ENCODE measurements at regions not wholly inside any gene's neighbourhood (a gene's known extent, or its start where the extent isn't known, plus 50 kb on each side); places are given as distances from the start of the nearest gene placed in this dataset.

DNA sequence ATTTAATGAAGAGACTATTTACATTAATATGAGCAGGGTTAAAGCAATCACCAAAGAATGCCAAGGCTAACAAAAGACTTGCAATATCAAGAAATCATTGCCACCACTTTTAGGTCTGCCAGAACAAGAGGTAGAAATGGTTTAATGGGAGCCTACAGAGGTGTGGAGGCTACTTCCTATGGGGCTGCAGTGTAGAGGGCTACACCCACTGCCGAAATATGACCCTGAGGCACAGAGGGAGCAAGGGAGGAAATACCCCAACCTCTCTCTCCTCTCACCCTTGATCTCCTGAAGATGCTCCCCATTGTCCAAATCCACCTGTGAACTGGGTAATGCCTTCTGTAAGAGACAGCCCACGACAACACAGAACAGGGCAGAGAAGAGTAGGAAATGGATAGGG lies 315.4 kb downstream of the SMAD2 start:
- Histone ChIP-seq H3K9me3 (ENCODE audit: low read length) (no peaks in the 10 kb centered on the region), H3K36me3 (ENCODE audit: insufficient read depth, low read length) (no peaks in the 10 kb centered on the region), H2AFZ (ENCODE audit: low read length) (no peak overlapping the region), H3K4me3 (ENCODE audit: low read length) (no peak overlapping the region), H3K79me2 (ENCODE audit: low read length) (no peaks in the 10 kb centered on the region), H3K9me2 (replicated peaks; ENCODE audit: insufficient read depth, low read length) (no peaks in the 10 kb centered on the region), H3K27me3 (ENCODE audit: low read length) (no peaks in the 10 kb centered on the region), H4K20me1 (ENCODE audit: insufficient read depth, low read depth, low read length) (no peaks in the 10 kb centered on the region), H3K4me2 (ENCODE audit: low read depth, low read length, poor library complexity, severe bottlenecking) (no peak overlapping the region), H3K4me1 (ENCODE audit: low read length) (no peaks in the 10 kb centered on the region), H3K27ac (ENCODE audit: low read length) (no peak overlapping the region), H3K9ac (ENCODE audit: low read length) (no peak overlapping the region)
- DNase-seq: no peak

DNA sequence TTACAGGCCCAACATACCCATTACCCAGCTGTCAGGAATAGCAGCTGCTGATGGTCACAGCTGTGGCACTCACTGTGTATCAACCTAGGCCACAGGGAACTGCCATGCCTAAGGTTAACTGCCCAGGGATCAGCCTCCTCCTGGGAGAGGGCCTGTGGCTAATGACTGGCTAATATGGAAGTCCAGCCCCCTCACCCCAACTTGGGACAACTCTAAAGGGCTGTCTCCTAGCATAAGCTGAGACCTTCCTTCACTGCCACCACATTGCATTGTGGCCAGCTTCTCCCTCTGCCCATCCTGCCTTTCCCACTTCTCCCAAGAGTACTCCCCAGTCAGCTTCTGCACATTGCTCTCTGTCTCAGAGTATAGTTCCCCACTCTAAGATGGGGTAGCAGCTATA lies 316.5 kb downstream of the SMAD2 start:
- H4K20me1 ChIP-seq (ENCODE audit: insufficient read depth, low read depth, low read length): no peaks in the 10 kb centered on the region
- no peaks in the 10 kb centered on the region for H3K36me3 ChIP-seq (ENCODE audit: insufficient read depth, low read length)
- H3K9me2 ChIP-seq (replicated peaks; ENCODE audit: insufficient read depth, low read length): no peaks in the 10 kb centered on the region
- no peak overlapping the region for H3K4me3 ChIP-seq (ENCODE audit: low read length)
- H3K27ac ChIP-seq (ENCODE audit: low read length): no peak overlapping the region
- no peaks in the 10 kb centered on the region for H3K9me3 ChIP-seq (ENCODE audit: low read length)
- H3K4me2 ChIP-seq (ENCODE audit: low read depth, low read length, poor library complexity, severe bottlenecking): no peak overlapping the region
- H3K27me3 ChIP-seq (ENCODE audit: low read length): no peaks in the 10 kb centered on the region
- DNase-seq: no peak
- H3K9ac ChIP-seq (ENCODE audit: low read length): no peak overlapping the region
- H3K79me2 ChIP-seq (ENCODE audit: low read length): no peaks in the 10 kb centered on the region
- no peaks in the 10 kb centered on the region for H3K4me1 ChIP-seq (ENCODE audit: low read length)
- no peak overlapping the region for H2AFZ ChIP-seq (ENCODE audit: low read length)

- Histone ChIP-seq H4K20me1 (ENCODE audit: insufficient read depth, low read depth, low read length) (no peaks in the 10 kb centered on the region), H3K9me2 (replicated peaks; ENCODE audit: insufficient read depth, low read length) (no peaks in the 10 kb centered on the region), H3K9me3 (ENCODE audit: low read length) (no peaks in the 10 kb centered on the region), H3K36me3 (ENCODE audit: insufficient read depth, low read length) (no peaks in the 10 kb centered on the region), H3K79me2 (ENCODE audit: low read length) (no peaks in the 10 kb centered on the region), H3K27ac (ENCODE audit: low read length) (no peak overlapping the region), H3K4me1 (ENCODE audit: low read length) (no peaks in the 10 kb centered on the region), H3K4me3 (ENCODE audit: low read length) (no peak overlapping the region), H2AFZ (ENCODE audit: low read length) (no peak overlapping the region), H3K27me3 (ENCODE audit: low read length) (no peaks in the 10 kb centered on the region), H3K9ac (ENCODE audit: low read length) (no peak overlapping the region), H3K4me2 (ENCODE audit: low read depth, low read length, poor library complexity, severe bottlenecking) (no peak overlapping the region)
- no peak for DNase-seq
Observed at GRCh38 chr18:47611649-47612048, 318.8 kb downstream of the SMAD2 start.

GRCh38 chr18:47606526-47606925 lies 323.9 kb downstream of the SMAD2 start:
- DNase-seq: no peak
- H3K9ac ChIP-seq (ENCODE audit: low read length): no peak overlapping the region
- H3K4me1 ChIP-seq (ENCODE audit: low read length): peaks cover 6% of the 10 kb centered on the region
- no peaks in the 10 kb centered on the region for H4K20me1 ChIP-seq (ENCODE audit: insufficient read depth, low read depth, low read length)
- no peaks in the 10 kb centered on the region for H3K79me2 ChIP-seq (ENCODE audit: low read length)
- no peak overlapping the region for H3K27ac ChIP-seq (ENCODE audit: low read length)
- no peaks in the 10 kb centered on the region for H3K27me3 ChIP-seq (ENCODE audit: low read length)
- H3K4me2 ChIP-seq (ENCODE audit: low read depth, low read length, poor library complexity, severe bottlenecking): no peak overlapping the region
- H3K9me3 ChIP-seq (ENCODE audit: low read length): no peaks in the 10 kb centered on the region
- H2AFZ ChIP-seq (ENCODE audit: low read length): no peak overlapping the region
- H3K36me3 ChIP-seq (ENCODE audit: insufficient read depth, low read length): no peaks in the 10 kb centered on the region
- H3K9me2 ChIP-seq (replicated peaks; ENCODE audit: insufficient read depth, low read length): no peaks in the 10 kb centered on the region
- H3K4me3 ChIP-seq (ENCODE audit: low read length): no peak overlapping the region

DNA sequence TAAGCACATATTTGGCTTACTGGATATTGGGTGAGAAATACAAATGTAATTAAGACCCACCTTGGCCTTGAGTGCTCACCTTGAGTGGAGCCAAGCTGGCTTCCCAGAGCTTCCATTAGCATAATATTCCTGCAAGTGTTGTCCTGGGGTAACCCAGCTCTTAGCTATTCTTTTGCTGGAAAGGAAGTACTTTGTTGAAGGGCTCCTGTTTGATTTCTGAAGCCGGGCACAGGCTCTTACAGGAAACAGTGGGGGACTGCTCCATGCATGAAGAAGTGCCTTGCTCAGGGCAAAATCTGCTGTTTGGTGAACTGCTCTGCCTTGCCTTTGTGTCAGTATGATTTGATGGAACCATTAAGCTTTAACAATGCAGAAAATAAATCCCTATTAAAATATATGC lies 325.4 kb downstream of the SMAD2 start:
- Histone ChIP-seq H3K9me2 (replicated peaks; ENCODE audit: insufficient read depth, low read length) (no peaks in the 10 kb centered on the region), H3K9me3 (ENCODE audit: low read length) (no peaks in the 10 kb centered on the region), H3K27ac (ENCODE audit: low read length) (no peak overlapping the region), H3K9ac (ENCODE audit: low read length) (no peak overlapping the region), H3K79me2 (ENCODE audit: low read length) (no peaks in the 10 kb centered on the region), H3K36me3 (ENCODE audit: insufficient read depth, low read length) (no peaks in the 10 kb centered on the region), H3K4me2 (ENCODE audit: low read depth, low read length, poor library complexity, severe bottlenecking) (no peak overlapping the region), H3K4me1 (ENCODE audit: low read length) (peaks cover 6% of the 10 kb centered on the region), H4K20me1 (ENCODE audit: insufficient read depth, low read depth, low read length) (no peaks in the 10 kb centered on the region), H3K4me3 (ENCODE audit: low read length) (no peak overlapping the region), H3K27me3 (ENCODE audit: low read length) (no peaks in the 10 kb centered on the region), H2AFZ (ENCODE audit: low read length) (no peak overlapping the region)
- DNase-seq: no peak

DNA sequence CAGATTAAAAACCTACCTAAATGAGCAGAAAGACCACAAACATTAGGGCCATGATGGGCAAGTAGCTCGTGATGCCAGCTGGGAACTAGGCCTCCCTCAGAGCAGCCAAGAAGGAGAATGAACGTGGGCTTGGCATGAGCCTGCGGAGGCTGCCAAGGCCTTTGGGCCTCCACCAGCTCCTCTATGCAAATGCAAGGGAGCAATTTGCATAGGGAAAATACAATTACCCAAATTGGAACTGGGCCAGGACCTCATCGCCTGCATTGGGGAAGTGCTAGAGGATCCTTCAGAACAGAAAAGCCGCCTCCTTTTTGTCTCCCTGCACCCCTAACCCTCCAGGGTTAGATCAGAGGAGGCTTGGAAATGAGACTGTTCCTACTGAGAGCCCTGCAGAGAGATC lies 326.4 kb downstream of the SMAD2 start:
- H4K20me1 ChIP-seq (ENCODE audit: insufficient read depth, low read depth, low read length): no peaks in the 10 kb centered on the region
- no peak overlapping the region for H3K4me2 ChIP-seq (ENCODE audit: low read depth, low read length, poor library complexity, severe bottlenecking)
- no peak overlapping the region for H3K27ac ChIP-seq (ENCODE audit: low read length)
- H3K36me3 ChIP-seq (ENCODE audit: insufficient read depth, low read length): no peaks in the 10 kb centered on the region
- H3K9me2 ChIP-seq (replicated peaks; ENCODE audit: insufficient read depth, low read length): no peaks in the 10 kb centered on the region
- no peaks in the 10 kb centered on the region for H3K27me3 ChIP-seq (ENCODE audit: low read length)
- no peak overlapping the region for H2AFZ ChIP-seq (ENCODE audit: low read length)
- DNase-seq: peak; percentile 60
- H3K79me2 ChIP-seq (ENCODE audit: low read length): no peaks in the 10 kb centered on the region
- no peak overlapping the region for H3K9ac ChIP-seq (ENCODE audit: low read length)
- H3K4me1 ChIP-seq (ENCODE audit: low read length): peaks cover 6% of the 10 kb centered on the region
- no peak overlapping the region for H3K4me3 ChIP-seq (ENCODE audit: low read length)
- H3K9me3 ChIP-seq (ENCODE audit: low read length): no peaks in the 10 kb centered on the region

- H3K79me2 ChIP-seq (ENCODE audit: low read length): no peaks in the 10 kb centered on the region
- no peak overlapping the region for H3K4me3 ChIP-seq (ENCODE audit: low read length)
- no peaks in the 10 kb centered on the region for H3K36me3 ChIP-seq (ENCODE audit: insufficient read depth, low read length)
- H4K20me1 ChIP-seq (ENCODE audit: insufficient read depth, low read depth, low read length): no peaks in the 10 kb centered on the region
- H2AFZ ChIP-seq (ENCODE audit: low read length): no peak overlapping the region
- no peaks in the 10 kb centered on the region for H3K9me3 ChIP-seq (ENCODE audit: low read length)
- H3K4me1 ChIP-seq (ENCODE audit: low read length): peaks cover 6% of the 10 kb centered on the region
- H3K9me2 ChIP-seq (replicated peaks; ENCODE audit: insufficient read depth, low read length): no peaks in the 10 kb centered on the region
- no peak overlapping the region for H3K4me2 ChIP-seq (ENCODE audit: low read depth, low read length, poor library complexity, severe bottlenecking)
- H3K27ac ChIP-seq (ENCODE audit: low read length): no peak overlapping the region
- no peaks in the 10 kb centered on the region for H3K27me3 ChIP-seq (ENCODE audit: low read length)
- no peak overlapping the region for H3K9ac ChIP-seq (ENCODE audit: low read length)
- no peak for DNase-seq
Observed at GRCh38 chr18:47603158-47603557, 327.3 kb downstream of the SMAD2 start.

- no peak overlapping the region for H3K27ac ChIP-seq (ENCODE audit: low read length)
- no peaks in the 10 kb centered on the region for H3K79me2 ChIP-seq (ENCODE audit: low read length)
- no peaks in the 10 kb centered on the region for H3K27me3 ChIP-seq (ENCODE audit: low read length)
- H4K20me1 ChIP-seq (ENCODE audit: insufficient read depth, low read depth, low read length): no peaks in the 10 kb centered on the region
- no peak overlapping the region for H3K4me2 ChIP-seq (ENCODE audit: low read depth, low read length, poor library complexity, severe bottlenecking)
- no peak for DNase-seq
- no peak overlapping the region for H3K9ac ChIP-seq (ENCODE audit: low read length)
- H3K9me3 ChIP-seq (ENCODE audit: low read length): no peaks in the 10 kb centered on the region
- no peak overlapping the region for H3K4me3 ChIP-seq (ENCODE audit: low read length)
- no peaks in the 10 kb centered on the region for H3K36me3 ChIP-seq (ENCODE audit: insufficient read depth, low read length)
- H3K9me2 ChIP-seq (replicated peaks; ENCODE audit: insufficient read depth, low read length): no peaks in the 10 kb centered on the region
- no peak overlapping the region for H2AFZ ChIP-seq (ENCODE audit: low read length)
- peaks cover 6% of the 10 kb centered on the region for H3K4me1 ChIP-seq (ENCODE audit: low read length)
Observed at GRCh38 chr18:47602273-47602897, 328.1 kb downstream of the SMAD2 start.
